Ovary (tissue), 7 donors: ENCODE measurements at regions not wholly inside any gene's neighbourhood (a gene's known extent, or its start where the extent isn't known, plus 50 kb on each side); places are given as distances from the start of the nearest gene placed in this dataset.

Source experiments
- DNase-seq, 5 donors: peaks; one replicate each; pipeline ENCODE4 v3.0.0-alpha.2; 2019 to 2020
- H3K27ac ChIP-seq, 2 donors: fragments of 200-600 bp; one replicate each; pipeline versions ENCODE4 v1.5.1 to v1.8.0; 2019 to 2022
- H3K27me3 ChIP-seq: fragments of 200-600 bp; one replicate; pipeline ENCODE4 v1.8.0; 2022
- H3K36me3 ChIP-seq: fragments of 200-600 bp; sonication (generic); one replicate; pipeline ENCODE4 v1.5.1; 2019
- H3K4me1 ChIP-seq: one replicate; pipeline ENCODE4 v1.8.1; 2013; ENCODE audit warnings: mild to moderate bottlenecking, moderate library complexity; ENCODE audit not compliant: insufficient read depth
- H3K4me3 ChIP-seq: fragments of 200-600 bp; sonication (generic); one replicate; pipeline ENCODE4 v1.5.1; 2017
- H3K9me3 ChIP-seq, 2 donors: fragments of 200-600 bp in 1 of 2; sonication (generic) in 1 of 2; one replicate each; pipeline versions ENCODE4 v1.5.1 to v1.8.1; 2013 to 2019; ENCODE audit warnings: mild to moderate bottlenecking in 1 of 2, moderate library complexity in 1 of 2
- EP300 ChIP-seq: sonication (generic); formaldehyde crosslinking; IDR thresholded peaks from one replicate; pipeline ENCODE4 v1.6.1; 2017; ENCODE audit warnings: antibody characterized with exemption
- POLR2A ChIP-seq: fragments of 450-650 bp; IDR thresholded peaks from one replicate; pipeline ENCODE4 v1.6.1; 2017; ENCODE audit warnings: antibody characterized with exemption, mild to moderate bottlenecking, moderate library complexity
- WGBS, 3 donors: extraction: QIAGEN DNeasy Blood & Tissue Kit in 1 of 3; methylation state at CpG; one replicate each; pipeline versions ENCODE4 v1.1.5 to v1.1.7; 2013 to 2017; 5-methylcytosine and 5-hydroxymethylcytosine counted together
- intact Hi-C, 4 donors: fragments of 100-400 bp; cut with DNase I; formaldehyde crosslinking; loops; one replicate each; pipeline versions ENCODE4 v1.11.0 to v1.15.1; 2022 to 2023
- TF ChIP-seq, protein P1 (sequence below), 3 donors: fragments of 450-650 bp in 2 of 3; fragments of 200-600 bp in 1 of 3; IDR thresholded peaks; one replicate each; pipeline versions ENCODE4 v1.5.1 to v1.8.0; 2016 to 2022; ENCODE audit warnings: antibody characterized with exemption in 3 of 3, mild to moderate bottlenecking in 1 of 3
- donor health status: DM: no; HTN: no; CAD: no; lungs with moderate emphysema.
- donor health status: DM: no; HTN: no; CAD: no.
- donor health status: Bipolar disorder and iron deficiency.
- donor health status: DM: no; HTN: no; CAD: no.
- donor health status: DM: yes; HTN: yes; CAD: no.

DNA sequence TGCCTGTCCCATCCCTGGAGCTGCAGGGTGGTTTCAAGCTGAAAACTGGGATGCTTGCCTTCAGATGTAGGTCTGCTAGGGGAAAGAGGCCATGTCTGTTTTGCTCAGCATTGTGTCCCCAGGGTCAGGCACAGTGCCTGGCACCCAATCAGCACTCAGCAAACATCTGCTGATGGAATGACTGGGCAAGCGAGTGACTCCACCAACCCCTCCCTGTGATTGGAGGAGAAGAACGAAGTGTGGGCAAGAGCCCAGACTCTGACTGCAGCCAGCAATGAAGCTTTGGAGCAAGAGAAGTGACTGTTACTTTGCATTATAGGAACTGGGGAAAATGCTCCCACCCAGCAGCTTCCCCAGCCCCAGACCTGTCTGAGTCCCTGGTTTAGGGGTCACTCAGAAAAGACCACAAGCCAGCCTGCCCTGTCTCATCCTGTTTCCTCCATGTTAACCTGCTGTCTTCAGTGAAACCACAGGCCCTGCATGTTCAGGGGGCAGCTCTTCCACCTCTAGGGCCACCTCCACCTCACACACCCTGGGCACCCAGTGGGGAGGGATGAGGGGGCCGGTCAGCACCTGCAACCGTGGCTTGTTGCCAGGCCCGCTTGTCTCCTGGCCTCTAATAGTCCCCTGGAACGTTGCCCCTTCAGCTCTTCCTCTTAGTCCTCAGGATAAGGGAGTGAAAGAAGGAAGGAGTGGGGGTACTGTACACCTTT lies 147.4 kb downstream of the TRIM29 start:
- no peak overlapping the region for H3K4me3 ChIP-seq
- TF ChIP-seq POLR2A = no peak
- no peak for TF ChIP-seq EP300
- TF ChIP-seq, protein P1, sequence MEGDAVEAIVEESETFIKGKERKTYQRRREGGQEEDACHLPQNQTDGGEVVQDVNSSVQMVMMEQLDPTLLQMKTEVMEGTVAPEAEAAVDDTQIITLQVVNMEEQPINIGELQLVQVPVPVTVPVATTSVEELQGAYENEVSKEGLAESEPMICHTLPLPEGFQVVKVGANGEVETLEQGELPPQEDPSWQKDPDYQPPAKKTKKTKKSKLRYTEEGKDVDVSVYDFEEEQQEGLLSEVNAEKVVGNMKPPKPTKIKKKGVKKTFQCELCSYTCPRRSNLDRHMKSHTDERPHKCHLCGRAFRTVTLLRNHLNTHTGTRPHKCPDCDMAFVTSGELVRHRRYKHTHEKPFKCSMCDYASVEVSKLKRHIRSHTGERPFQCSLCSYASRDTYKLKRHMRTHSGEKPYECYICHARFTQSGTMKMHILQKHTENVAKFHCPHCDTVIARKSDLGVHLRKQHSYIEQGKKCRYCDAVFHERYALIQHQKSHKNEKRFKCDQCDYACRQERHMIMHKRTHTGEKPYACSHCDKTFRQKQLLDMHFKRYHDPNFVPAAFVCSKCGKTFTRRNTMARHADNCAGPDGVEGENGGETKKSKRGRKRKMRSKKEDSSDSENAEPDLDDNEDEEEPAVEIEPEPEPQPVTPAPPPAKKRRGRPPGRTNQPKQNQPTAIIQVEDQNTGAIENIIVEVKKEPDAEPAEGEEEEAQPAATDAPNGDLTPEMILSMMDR (IDR thresholded peaks at IDR 0.05) = no peak
- H3K4me1 ChIP-seq = peaks cover 4% of the 10 kb centered on the region
- H3K36me3 ChIP-seq = no peaks in the 10 kb centered on the region
- H3K9me3 ChIP-seq = no peaks in the 10 kb centered on the region
- intact Hi-C loops = no loop called here
- no peak overlapping the region for H3K27ac ChIP-seq
- no peak for DNase-seq
- 32 to 60% (median 37%) methylated on average over 6 of the region's 6 CpGs for WGBS, 3 donors
- no peaks in the 10 kb centered on the region for H3K27me3 ChIP-seq

DNA sequence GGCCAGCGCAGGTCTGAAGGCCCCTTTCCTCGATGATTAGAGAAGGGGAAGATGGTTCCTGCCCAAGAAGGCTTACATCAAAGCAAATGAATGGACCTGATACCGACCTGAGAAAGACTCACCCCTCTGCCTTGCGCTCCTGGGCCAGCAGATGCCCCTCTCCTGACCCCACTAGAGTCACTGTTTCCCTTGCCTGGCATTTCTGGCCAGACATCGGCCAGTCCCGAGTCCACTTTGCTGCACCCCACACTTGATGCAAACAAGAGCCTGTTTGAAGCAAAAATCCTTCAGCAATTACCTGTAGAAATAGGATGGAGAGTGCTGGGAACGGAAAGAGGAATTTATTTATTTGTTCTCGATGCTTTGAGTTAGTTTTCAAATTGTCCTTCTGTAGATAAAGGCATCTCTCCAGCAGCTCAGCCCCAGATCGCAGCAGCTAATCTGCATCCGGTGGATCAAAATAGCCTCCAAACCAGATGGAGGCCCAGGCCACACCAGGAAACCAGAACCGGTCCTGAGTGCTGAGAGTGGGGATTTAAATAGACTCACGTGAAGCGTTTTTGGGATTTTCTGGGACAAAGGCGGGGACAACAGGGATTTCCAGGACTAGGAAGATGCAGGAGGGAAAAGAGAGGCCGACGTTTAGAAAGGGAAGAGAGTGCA lies 148.6 kb downstream of the TRIM29 start:
- 44 to 63% (median 54%) methylated on average over 16 of the region's 16 CpGs for WGBS, 3 donors
- no peaks in the 10 kb centered on the region for H3K36me3 ChIP-seq
- H3K27me3 ChIP-seq = no peaks in the 10 kb centered on the region
- no peak for TF ChIP-seq EP300
- TF ChIP-seq, protein P1 (IDR thresholded peaks at IDR 0.05) = no peak
- no peak for TF ChIP-seq POLR2A
- H3K9me3 ChIP-seq = no peaks in the 10 kb centered on the region
- peaks cover 4% of the 10 kb centered on the region for H3K4me1 ChIP-seq
- no peak overlapping the region for H3K4me3 ChIP-seq
- intact Hi-C loops = no loop called here
- DNase-seq = no peak
- H3K27ac ChIP-seq = no peak overlapping the region

DNA sequence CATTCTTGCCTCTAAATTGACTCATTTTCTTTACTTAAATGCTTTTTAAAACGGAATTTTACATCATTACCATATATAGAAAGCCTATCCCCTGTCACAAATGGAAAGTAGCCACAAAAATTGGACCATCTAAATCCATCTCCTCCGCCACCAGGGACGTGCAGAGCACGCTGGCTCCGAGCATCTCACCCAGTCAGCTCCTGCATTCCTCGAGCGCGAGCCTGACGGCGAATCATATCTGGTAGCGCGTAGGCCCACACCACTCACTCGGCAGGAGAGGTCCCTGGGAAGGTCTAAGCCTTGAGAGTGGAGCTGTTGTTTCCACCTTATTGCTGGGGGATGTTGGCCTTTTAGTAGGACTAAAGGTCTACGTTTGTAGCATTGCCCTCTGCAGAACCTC lies 152.4 kb downstream of the TRIM29 start:
- TF ChIP-seq EP300 (no peak), POLR2A (no peak)
- TF ChIP-seq, protein P1 (IDR thresholded peaks at IDR 0.05) = no peak
- no peak overlapping the region for H3K27ac ChIP-seq
- H3K27me3 ChIP-seq = no peaks in the 10 kb centered on the region
- no peak for DNase-seq
- no peaks in the 10 kb centered on the region for H3K9me3 ChIP-seq
- intact Hi-C loops = no loop called here
- H3K4me1 ChIP-seq = peaks cover 4% of the 10 kb centered on the region
- no peaks in the 10 kb centered on the region for H3K36me3 ChIP-seq
- no peak overlapping the region for H3K4me3 ChIP-seq
- 86 to 92% (median 89%) methylated on average over 14 of the region's 14 CpGs for WGBS, 3 donors

GRCh38 chr11:119983816-119984215 lies 154.1 kb downstream of the TRIM29 start:
- WGBS, 3 donors = 93 to 97% (median 97%) methylated on average over 8 of the region's 8 CpGs
- Histone ChIP-seq H3K27me3 (no peaks in the 10 kb centered on the region), H3K4me1 (no peaks in the 10 kb centered on the region), H3K27ac (no peak overlapping the region), H3K36me3 (no peaks in the 10 kb centered on the region), H3K4me3 (no peak overlapping the region), H3K9me3 (no peaks in the 10 kb centered on the region)
- no peak for DNase-seq
- intact Hi-C loops = no loop called here
- TF ChIP-seq POLR2A = no peak
- TF ChIP-seq EP300 = no peak

GRCh38 chr11:119983240-119983732 lies 154.6 kb downstream of the TRIM29 start:
- H3K4me3 ChIP-seq = no peak overlapping the region
- H3K27me3 ChIP-seq = no peaks in the 10 kb centered on the region
- DNase-seq = no peak
- no peaks in the 10 kb centered on the region for H3K4me1 ChIP-seq
- no peak for TF ChIP-seq EP300
- TF ChIP-seq, protein P1 (IDR thresholded peaks at IDR 0.05) = no peak
- no peaks in the 10 kb centered on the region for H3K36me3 ChIP-seq
- intact Hi-C loops = no loop called here
- H3K27ac ChIP-seq = no peak overlapping the region
- no peaks in the 10 kb centered on the region for H3K9me3 ChIP-seq
- WGBS, 3 donors = 51 to 69% (median 60%) methylated on average over 5 of the region's 5 CpGs
